Activated CD4-positive, alpha-beta T cell treated with anti-CD3 and anti-CD28 coated beads, Interleukin-2, Interleukin-4, amounts not matched to agents 100 ng/mL and 50 ng/mL, durations not matched to agents 16 hours and 8 hours (primary cell): ENCODE measurements at regions not wholly inside any gene's neighbourhood (a gene's known extent, or its start where the extent isn't known, plus 50 kb on each side); places are given as distances from the start of the nearest gene placed in this dataset.

ENCODE experiments used
- DNase-seq: peaks from one replicate; pipeline ENCODE4 v3.0.0-alpha.2; 2020; ENCODE audit warnings: low spot score

DNA sequence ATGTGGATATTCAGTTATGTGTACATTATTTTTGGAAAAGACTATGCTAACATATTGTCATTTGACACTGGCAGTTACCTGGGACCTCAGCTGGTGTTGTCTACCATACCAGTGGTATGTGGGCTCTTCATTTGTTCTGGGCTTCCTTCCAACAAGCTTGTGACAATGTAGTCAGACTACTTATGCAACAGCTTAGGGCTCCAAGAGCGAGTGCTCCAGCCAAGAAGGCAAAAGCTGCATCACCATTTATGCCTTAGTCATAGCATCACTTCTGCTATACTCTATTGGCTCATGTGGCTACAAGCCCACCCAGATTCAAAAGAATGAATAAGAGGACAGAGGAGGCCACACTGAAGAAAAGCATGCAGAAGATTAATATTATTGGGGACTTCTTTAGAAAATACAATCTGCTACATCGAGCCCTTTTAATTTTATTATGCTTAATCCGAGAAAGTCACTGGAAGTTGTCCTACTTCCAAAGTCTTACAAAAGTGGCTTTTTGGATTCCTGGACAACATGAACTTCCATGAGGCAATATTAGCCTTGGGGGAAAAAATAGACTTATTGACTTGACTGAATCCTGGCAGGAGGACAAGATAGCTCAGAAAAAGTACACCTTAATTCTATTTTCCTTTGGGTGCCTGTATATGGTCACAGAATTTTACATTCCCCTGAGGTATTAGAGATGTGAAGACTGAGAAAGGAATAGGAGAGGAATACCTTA is 529.4 kb upstream of the HTR2A start:
- DNase-seq: no peak

DNA sequence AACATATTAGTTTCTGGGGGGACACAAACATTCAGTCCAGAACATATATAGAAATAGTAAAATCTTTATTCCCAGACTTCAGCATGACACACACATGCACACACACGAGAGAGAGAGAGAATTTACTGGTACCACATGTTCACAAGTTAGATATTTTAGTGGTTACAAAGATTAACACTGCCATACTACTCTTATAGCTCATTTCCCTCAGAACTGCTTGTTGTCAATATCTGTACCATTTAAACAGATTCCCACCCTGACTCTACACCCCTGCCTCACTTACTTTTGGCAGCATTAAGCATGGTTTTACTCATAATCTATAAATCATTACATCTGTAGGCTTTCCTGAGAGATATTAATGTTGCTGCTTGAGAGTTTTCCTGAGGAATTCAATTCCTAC is 524.7 kb upstream of the HTR2A start:
- DNase-seq: no peak

DNA sequence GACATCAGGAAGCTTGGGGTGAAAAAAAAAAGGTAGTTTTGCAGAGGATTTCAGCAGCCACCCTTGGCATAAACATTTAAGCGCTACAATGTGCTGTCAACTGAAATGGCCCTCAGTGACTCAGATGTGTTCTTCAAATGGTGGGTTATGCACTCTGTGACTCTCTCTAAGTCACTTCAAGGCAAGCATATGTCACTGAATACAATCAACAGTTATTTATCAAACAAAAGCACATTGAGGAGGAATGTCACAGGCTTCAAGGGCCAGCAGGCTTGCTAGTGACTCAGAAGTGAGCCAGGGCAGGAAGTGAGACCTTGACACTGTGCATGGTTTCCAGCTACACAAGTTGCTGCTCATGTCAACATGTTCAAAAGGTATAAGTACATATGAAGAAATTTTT is 523.7 kb upstream of the HTR2A start:
- DNase-seq: no peak

DNA sequence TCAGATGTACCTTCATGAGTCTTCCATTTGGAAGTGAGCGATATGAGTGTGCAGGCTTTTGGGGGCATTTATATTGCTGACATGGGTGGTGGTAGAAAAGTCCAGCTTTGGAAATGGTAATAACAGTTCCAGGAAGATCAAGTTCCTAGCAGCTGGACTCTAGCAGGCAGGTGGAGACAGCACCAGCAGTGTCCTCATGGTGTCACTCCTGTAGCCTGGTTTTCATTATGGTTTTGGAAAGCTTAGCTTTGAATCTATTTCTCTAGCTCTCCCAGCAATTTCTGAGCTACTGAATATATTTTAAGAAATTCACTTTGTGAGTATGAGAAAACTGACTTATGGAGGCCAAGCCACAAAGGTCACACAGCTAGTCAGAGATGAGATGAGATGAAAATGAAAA is 523.2 kb upstream of the HTR2A start:
- DNase-seq: no peak

DNA sequence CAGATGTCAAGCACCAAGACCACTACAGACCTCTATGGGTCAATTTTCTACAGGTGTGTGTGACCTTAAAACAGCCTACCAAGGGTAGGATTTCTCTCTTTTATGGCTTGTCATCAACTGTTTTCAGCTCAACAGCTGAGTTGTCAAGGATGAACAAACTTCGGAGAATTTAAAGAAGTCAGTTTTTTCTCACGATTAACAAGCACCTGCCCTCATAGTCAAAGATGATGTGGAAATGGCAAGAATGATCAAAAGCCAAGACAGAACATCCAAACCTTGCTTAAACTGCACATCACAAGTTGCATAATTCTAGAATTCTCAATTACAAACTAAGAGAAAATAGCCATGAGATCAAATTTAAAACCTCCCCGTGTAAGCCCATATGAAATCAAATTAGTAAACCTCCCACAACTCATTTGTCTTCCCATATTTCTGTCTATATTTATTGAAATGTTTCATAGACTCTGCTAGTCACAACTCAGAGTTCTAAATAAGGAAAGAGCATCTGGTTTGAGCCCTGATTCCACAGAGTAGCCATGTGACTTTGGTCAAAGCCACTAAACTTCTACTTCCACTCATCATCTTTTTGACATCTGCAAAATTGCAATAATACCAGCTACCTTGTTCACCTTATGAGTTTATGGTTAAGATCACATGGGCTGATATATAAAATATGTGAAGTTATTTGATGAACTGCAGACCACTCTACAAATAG is 521.5 kb upstream of the HTR2A start:
- no peak for DNase-seq

DNA sequence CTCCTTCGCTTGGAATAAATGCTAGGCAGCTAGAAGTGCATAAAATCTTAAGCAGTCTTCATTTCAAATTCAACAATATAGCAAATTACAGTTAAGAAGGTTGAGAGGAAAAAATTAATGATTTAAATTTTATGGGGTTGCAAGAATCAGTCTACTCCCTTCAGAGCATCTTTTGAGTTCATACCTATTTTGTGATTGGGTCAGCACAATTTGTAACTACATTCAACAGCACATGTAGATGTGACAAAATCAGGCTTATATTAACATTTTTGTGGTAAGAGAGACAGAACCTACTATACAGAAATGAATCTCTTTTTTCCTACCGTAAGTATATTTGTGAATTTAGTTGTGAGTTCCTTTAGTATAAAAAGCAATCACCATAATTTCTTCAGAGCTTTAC is 520.6 kb upstream of the HTR2A start:
- no peak for DNase-seq

DNA sequence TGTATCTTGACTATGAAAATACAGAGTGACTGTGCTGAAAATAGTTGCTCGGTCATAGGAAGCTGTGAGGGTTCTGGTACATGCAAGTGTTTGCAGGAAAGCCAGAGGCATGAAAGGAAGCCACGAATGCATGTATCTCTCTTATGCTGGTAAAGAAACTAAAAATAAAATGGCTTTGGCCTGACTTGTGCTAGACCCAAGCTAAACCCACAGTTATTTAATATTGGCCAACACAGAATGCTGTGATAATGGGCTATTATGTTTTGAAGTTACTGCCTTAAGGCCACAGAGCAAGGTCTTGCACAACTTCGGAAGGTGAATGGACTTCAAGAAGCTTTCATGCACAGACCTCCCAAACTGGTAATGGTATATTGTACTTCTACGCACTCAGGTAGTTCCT is 518.2 kb upstream of the HTR2A start:
- DNase-seq: no peak

DNA sequence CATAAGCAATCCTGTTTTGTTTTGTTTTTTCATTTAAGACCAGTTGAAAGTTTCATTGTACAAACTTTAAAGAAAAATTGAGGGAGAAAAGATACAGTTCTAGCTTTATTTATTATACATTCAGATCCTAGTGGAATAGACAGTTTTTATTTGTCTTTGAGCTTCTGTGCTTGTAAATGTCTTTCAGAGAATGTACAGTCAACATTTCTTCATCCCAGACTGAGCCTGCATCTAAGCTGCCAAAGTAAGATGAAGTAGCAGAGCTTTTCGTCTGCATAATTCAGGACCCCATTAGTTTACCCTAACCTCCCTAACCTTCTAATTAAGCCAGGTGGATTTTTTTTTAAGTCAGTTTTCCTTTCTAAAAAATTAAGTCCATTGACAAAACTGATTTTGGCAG is 516.7 kb upstream of the HTR2A start:
- DNase-seq: no peak

DNA sequence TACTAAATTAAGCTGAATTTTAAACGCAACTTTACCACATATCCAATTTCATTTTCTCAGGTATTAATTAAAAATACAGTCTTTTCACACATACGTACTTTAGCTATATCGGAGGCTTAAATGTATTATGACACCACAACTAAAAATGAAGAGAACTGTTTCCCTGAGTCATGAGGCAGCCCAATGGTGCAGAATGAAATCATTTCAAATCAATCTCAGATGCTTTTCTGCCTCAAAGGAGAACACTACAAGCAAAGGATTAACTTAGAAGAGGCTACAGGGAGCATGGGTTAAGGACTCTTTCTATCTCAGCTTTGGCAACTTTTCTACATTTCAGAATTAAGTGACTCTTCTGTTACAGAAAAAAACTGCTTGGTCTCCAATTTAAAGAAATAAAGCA is 516.3 kb upstream of the HTR2A start:
- no peak for DNase-seq

DNA sequence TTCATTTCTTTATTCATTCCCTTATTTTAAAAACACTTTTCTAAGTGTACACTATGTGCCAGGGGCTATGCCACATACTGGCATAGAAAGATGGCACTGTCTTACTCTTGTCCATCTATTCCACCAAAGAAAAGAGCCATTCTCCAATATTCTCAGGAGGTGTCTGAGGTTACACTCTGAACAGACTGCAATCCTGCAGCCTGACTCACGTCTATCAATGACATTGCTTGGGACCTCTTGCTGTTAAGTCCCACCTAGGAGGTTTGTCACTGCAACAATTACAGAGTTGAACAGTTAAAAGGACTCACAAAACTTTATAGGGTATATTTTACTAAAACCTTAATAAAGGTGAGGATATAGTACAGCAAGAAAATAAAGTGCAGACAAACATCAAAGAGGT is 512.9 kb upstream of the HTR2A start:
- no peak for DNase-seq

DNA sequence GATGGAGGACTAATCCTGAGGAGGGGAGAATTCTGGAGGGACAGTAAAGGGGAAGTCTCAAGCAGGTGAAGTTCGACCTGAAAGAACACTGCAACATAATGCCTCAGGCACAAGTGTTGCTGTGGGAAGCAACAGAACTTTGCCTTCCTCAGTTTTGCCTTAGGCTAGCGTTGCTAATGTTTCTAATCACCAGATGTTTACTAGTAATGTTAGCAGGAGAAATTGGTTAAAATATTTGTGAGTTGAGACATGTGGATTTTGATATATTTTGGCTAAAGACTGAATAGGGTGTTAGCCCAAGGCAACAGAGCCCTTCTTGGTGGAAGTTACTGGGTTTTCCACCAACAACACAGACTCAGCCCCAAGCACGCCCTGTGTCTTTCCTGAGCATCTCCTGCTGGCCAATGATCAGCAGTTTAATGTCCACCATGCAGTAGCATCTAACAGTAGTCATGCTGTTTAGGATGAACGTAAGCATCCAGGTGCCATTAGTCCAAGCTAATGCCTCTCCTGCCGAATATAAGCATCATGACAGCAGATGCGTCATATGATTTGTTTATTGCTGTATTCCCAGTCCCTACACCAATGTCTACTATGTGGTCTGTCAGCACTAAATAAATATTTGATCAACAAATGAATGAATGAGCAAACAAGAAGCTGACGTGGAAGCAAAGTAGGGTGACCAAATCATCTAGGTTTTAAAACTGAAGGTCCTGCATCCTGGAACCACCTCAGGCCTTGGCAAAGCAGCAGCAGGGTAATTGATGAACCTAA is 511.9 kb upstream of the HTR2A start:
- DNase-seq: no peak

DNA sequence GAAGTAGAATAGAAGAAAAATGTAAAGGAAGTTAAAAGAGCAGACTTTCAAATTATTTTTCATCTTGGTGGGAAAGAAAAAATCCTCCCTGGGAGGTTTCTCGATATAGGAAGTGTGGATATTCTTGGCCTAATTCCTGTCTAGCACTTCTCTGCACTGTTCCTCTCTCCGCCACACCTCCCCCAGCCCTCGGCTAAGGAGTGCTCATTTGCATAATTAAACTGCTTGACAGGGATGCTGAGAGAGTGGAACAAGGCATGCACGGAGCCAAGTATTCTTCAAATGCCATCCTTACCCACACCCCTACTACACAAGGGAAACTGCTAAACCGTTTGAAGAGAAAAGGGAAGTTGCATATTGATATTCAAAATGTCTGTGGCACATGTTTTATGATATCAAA is 511.0 kb upstream of the HTR2A start:
- DNase-seq: no peak

DNA sequence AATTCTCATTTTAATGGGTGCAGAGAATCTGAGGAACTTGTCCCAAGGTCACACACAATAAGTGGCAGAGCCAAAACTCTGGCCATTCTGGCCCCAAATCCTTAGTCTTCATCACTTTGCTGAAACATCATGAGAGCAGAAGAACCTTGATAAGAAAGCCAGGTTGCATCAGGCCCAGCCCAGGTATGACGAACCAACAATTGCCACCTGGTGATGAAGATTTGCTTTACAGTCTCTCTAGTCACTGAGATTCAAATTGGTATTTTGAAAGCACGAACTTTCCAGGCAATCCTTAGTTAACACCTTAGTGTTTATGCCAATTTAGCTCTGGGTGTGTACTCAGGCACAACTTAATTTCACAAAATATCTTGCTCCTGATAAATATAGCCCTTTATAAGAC is 502.7 kb upstream of the HTR2A start:
- DNase-seq: no peak

DNA sequence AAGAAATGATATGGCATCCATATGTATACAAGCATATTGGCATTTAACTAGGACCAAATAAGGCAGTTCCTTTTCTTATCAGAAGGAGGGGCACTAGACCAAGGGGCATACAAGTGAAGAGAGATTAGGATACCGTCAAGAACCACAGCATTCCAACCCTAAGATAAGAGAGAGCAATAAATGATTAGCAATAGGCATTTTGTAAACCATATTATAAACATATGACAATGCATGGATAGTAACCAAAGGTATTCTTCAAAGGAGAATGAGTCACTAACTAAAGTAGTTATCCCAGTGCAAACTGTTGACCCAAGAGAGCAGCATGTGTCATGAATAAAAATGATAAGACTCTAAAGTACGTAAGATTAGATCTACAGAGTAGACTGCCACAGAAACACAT is 500.9 kb upstream of the HTR2A start:
- DNase-seq: no peak

DNA sequence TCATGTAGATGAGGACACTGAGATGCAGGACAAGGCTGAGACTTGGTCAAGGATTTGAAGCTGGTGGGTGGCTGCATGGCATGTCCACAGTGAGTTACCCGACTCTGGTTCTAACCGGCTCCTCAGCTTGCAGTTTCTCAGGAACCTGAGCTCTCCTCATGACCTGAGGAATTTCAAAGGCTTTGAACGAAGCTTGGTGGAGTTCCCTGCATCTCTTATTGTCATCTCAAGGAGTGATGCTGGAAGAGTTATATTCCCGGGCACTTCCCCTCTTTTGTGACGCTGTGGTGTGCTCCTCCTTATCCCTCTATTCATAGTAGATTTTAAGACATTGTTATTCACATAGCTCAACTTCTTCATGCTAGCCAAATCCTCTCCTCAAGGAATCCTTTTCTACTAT is 500.1 kb upstream of the HTR2A start:
- DNase-seq: no peak

DNA sequence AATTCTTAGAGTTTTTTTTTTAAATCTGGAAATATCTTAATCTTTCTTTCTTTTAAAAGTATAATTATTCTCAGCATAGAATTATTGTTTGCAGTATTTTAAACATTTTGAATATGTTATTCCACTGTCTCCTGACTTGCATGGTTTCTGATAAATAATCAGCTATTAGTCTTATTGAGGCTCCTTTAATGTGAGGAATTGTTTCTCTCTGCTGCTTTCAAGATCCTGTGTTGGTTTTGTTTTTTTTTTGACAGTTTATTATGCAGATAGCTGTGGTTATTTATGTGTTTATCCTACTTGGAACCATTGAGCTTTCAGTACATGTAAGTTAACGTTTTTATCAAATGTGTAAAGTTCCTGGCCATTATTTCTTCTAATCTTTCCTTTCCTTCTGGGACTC is 477.9 kb upstream of the HTR2A start:
- DNase-seq: no peak

DNA sequence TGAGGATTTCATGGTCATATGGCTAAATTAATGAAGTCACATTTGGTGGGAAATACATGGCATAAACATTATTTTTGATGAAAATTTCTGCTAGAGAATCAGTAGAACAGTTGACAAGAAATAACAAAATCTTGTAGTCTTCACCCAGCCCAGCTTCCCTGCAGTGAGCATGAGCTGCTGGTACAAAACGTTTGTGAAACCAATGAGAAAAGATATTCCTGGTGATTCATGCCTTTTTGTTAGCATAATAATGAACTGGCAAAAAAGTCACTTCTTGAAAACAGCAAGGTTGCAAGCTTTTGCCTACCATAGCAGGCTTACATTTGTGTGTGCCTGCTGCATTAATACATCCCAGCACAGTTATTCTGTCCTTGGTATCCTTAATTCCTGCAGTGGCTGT is 475.9 kb upstream of the HTR2A start:
- no peak for DNase-seq

DNA sequence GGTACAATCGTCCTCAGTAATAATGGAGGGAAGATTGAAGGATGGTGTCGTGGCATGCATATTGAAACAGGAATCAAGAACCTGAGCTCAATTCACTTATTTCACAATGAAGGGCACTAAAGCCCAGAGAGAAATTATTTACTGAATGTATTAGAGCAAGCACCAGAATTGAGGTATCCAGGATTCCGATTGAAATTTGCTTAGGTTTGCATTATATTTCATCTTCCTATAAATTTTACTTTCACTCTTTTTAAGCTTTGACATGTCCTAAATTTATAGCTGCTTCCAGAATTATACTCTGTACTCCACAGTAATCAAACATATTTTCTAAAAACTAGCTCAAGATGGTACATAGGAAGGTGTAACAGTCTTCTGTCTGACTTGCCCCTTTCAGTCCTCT is 454.9 kb upstream of the HTR2A start:
- DNase-seq: no peak

DNA sequence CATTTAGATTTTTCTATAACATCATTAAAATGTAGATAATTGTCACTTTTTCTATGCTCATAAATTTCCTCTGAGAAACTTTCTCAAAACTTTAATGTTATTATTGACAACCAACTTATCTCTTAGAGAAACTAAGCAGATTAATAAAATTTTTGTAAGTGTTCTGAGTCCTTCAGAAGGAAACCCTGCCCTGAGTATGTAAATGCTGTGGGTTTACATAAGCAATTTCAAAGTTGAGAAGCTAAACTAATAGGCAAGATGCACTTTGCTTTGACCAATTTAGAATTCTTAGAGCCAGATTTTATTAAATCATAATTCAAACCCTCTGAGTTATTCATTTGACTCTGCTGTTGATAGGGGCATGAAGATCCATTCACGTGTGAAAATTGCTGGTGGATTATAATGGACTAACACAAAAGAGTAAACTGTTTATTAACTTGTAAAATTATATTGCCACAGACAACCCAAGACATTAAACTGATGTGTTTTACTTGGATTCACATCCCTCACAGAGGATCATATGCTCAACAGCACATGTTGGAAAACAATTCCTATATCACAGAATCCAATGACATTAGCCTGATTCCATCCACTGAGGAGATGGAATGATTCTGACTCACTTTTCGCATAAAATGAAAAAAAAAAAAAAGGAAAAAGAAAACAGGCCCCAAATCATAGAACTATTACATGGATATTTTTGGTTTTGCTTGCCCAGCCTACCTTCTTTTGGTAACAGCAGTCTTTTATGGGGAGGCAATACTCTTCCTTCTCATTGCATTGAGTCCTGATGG is 453.7 kb upstream of the HTR2A start:
- no peak for DNase-seq

DNA sequence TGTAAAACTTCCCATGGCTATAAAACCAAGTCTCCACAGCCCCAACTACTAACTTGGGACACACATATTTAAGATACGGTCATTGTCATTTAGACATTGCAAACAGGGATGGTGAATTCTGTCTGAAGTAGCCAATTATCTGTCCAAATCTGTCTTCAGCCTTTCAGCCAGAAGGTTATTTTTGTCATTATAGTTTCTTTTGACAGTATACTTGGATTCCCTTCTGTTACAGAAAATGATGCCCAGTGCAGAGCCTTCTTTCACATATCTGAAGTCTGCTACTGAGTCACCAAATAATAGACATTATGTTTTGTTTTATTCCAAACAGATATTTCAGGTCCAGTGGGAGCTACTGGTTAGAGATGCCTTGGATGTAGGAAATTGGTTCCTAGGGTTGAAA is 452.4 kb upstream of the HTR2A start:
- no peak for DNase-seq

DNA sequence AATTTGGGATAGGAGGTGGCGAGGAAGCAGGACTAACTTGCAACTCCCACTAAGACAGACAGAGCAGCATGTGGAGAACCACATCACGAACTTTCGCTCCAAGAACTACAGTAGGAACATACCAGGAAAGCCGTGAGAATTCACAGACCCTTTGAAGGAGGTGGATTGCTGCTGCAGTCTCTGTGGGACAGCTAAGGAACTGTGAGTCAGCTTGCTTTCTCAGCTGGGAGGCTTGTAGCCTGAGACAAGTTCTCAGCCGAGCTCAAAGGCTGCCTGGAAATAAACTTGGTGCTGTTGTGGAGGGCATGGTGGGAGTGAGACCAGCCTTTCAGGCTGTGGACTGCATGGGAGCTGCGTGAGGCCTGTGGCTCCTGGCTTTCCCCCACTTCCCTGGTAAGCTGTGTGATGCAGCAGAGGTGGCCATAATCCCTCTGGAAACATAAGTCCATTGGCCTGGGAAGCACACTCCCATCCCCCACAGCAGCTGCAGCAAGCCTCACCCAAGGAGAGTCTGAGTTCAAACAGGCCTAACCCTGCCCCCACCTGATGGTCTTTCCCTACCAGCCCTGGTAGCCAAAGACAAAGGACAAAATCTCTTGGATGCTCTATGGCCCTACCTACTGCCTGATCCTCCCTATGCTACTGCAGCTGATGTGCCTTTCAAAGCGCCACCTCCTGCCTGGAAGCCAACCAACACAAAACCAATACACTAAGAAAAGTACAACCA is 441.1 kb upstream of the HTR2A start:
- DNase-seq: no peak

DNA sequence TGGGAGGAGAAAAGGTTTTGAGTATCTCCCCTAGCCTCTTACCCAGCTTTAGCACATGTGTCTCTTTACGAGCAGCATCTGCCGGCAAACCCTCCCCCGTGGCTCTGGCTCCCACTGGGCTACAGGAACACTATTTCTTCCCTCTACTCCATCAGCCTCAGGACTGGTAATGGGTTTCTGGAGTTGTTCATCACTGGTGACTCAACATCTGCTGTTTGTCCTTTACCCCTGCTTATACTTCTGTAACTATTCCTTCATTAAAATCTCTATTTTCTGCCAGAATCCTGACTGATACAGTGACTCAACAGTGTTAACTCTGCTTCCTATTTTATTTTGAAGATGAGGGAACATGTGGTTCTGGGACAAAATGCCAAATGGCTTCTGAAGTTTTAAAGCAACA is 437.3 kb upstream of the HTR2A start:
- DNase-seq: no peak
